Transverse colon (tissue), 4 donors: ENCODE measurements at regions not wholly inside any gene's neighbourhood (a gene's known extent, or its start where the extent isn't known, plus 50 kb on each side); places are given as distances from the start of the nearest gene placed in this dataset.

Experiments
- CTCF ChIP-seq, 5 experiments: fragments of 200-600 bp in 3 of 5; fragments of 450-650 bp in 2 of 5; sonication (generic) in 3 of 5; IDR thresholded peaks; 1 replicate in 2 of 5; 2 replicates in 3 of 5; pipeline ENCODE4 v1.5.1; 2016 to 2017; ENCODE audit warnings: antibody characterized with exemption in 5 of 5, inconsistent platforms in 3 of 5, mild to moderate bottlenecking in 2 of 5, moderate library complexity in 1 of 5
- EP300 ChIP-seq: sonication (generic); formaldehyde crosslinking; IDR thresholded peaks from one replicate; pipeline ENCODE4 v1.6.1; 2017; ENCODE audit warnings: antibody characterized with exemption, low read depth
- POLR2A ChIP-seq: fragments of 450-650 bp; IDR thresholded peaks from one replicate; pipeline ENCODE4 v1.6.1; 2016; ENCODE audit warnings: antibody characterized with exemption, mild to moderate bottlenecking, moderate library complexity
- POLR2AphosphoS5 ChIP-seq, 3 donors: sonication (generic); formaldehyde crosslinking; IDR thresholded peaks; one replicate each; pipeline ENCODE4 v1.6.1; 2016; ENCODE audit warnings: antibody characterized with exemption in 3 of 3

GRCh38 chr1:91583326-91583755 lies 82.7 kb downstream of the CDC7 start:
- TF ChIP-seq CTCF (IDR thresholded peaks at IDR 0.05) (no peak), POLR2A (no peak), POLR2AphosphoS5 (IDR thresholded peaks at IDR 0.05) (no peak), EP300 (no peak)
